H9 (cell line): ENCODE measurements at regions not wholly inside any gene's neighbourhood (a gene's known extent, or its start where the extent isn't known, plus 50 kb on each side); places are given as distances from the start of the nearest gene placed in this dataset.

Source experiments
- DNase-seq: peaks from one replicate; pipeline ENCODE4 v3.0.0-alpha.2; 2017
- H2AFZ ChIP-seq: one replicate; pipeline ENCODE4 v1.6.1; 2013; ENCODE audit warnings: mild to moderate bottlenecking, low read length, control low read depth, moderate library complexity
- H2AK5ac ChIP-seq: 2 replicates; pipeline ENCODE4 v1.6.1; 2013; ENCODE audit warnings: low read length, control low read depth, mixed read lengths; ENCODE audit not compliant: insufficient read length
- H2BK120ac ChIP-seq: one replicate; pipeline ENCODE4 v1.6.1; 2013; ENCODE audit warnings: low read depth, mild to moderate bottlenecking, low read length, control low read depth, inconsistent platforms; ENCODE audit not compliant: poor library complexity, severe bottlenecking
- H2BK12ac ChIP-seq: 2 replicates; pipeline ENCODE4 v1.6.1; 2013; ENCODE audit warnings: low read length, control low read depth, mixed read lengths, low read depth; ENCODE audit not compliant: insufficient read length
- H2BK15ac ChIP-seq: 2 replicates; pipeline ENCODE4 v1.6.1; 2013; ENCODE audit warnings: low read depth, low read length, control low read depth
- H2BK20ac ChIP-seq: one replicate; pipeline ENCODE4 v1.6.1; 2013; ENCODE audit warnings: low read depth, mild to moderate bottlenecking, low read length, control low read depth, inconsistent platforms; ENCODE audit not compliant: poor library complexity, severe bottlenecking
- H2BK5ac ChIP-seq: 2 replicates; pipeline ENCODE4 v1.6.1; 2013; ENCODE audit warnings: low read length, control low read depth, mixed read lengths; ENCODE audit not compliant: insufficient read length
- H3K14ac ChIP-seq: 2 replicates; pipeline ENCODE4 v1.6.1; 2013; ENCODE audit warnings: low read length, control low read depth; ENCODE audit not compliant: insufficient read depth
- H3K18ac ChIP-seq: 2 replicates; pipeline ENCODE4 v1.6.1; 2013; ENCODE audit warnings: low read depth, mild to moderate bottlenecking, mixed read lengths, low read length, control low read depth; ENCODE audit not compliant: insufficient read length
- H3K23ac ChIP-seq: 2 replicates; pipeline ENCODE4 v1.6.1; 2013; ENCODE audit warnings: low read length, control low read depth, mixed read lengths, low read depth; ENCODE audit not compliant: insufficient read length
- H3K23me2 ChIP-seq: 2 replicates; pipeline ENCODE4 v1.6.1; 2013; ENCODE audit warnings: low read depth, mild to moderate bottlenecking, mixed read lengths, low read length, control low read depth; ENCODE audit not compliant: insufficient read length, poor library complexity, severe bottlenecking
- H3K27ac ChIP-seq: 2 replicates; pipeline ENCODE4 v1.5.1; 2013; ENCODE audit warnings: low read length, control low read depth, mixed read lengths, low read depth; ENCODE audit not compliant: insufficient read length
- H3K27me3 ChIP-seq: 2 replicates; pipeline ENCODE4 v1.6.1; 2013; ENCODE audit warnings: low read length, control low read depth, inconsistent platforms; ENCODE audit not compliant: insufficient read depth
- H3K4ac ChIP-seq: 2 replicates; pipeline ENCODE4 v1.6.1; 2013; ENCODE audit warnings: low read depth, mild to moderate bottlenecking, control low read depth, inconsistent platforms, low read length, moderate library complexity
- H3K4me1 ChIP-seq: 2 replicates; pipeline ENCODE4 v1.6.1; 2013; ENCODE audit warnings: low read length, control low read depth, inconsistent platforms; ENCODE audit not compliant: insufficient read depth
- H3K4me2 ChIP-seq: 2 replicates; pipeline ENCODE4 v1.6.1; 2013; ENCODE audit warnings: low read length, control low read depth, mixed read lengths; ENCODE audit not compliant: insufficient read length, insufficient read depth
- H3K56ac ChIP-seq: 2 replicates; pipeline ENCODE4 v1.6.1; 2013; ENCODE audit warnings: low read depth, mild to moderate bottlenecking, mixed read lengths, low read length, control low read depth; ENCODE audit not compliant: insufficient read length
- H3K79me1 ChIP-seq: 2 replicates; pipeline ENCODE4 v1.6.1; 2013; ENCODE audit warnings: low read depth, mild to moderate bottlenecking, moderate library complexity, low read length, control low read depth, inconsistent platforms; ENCODE audit not compliant: insufficient read depth, poor library complexity, severe bottlenecking
- H3K79me2 ChIP-seq: 2 replicates; pipeline ENCODE4 v1.6.1; 2013; ENCODE audit warnings: low read length, control low read depth, inconsistent platforms; ENCODE audit not compliant: insufficient read depth
- H3K9ac ChIP-seq: 2 replicates; pipeline ENCODE4 v1.6.1; 2013; ENCODE audit warnings: low read length, control low read depth, mixed read lengths; ENCODE audit not compliant: insufficient read length; ENCODE audit errors: extremely low read depth
- H3K9me3 ChIP-seq: one replicate; pipeline ENCODE4 v1.6.1; 2013; ENCODE audit warnings: low read depth, low read length, inconsistent platforms; ENCODE audit not compliant: control insufficient read depth
- H3T11ph ChIP-seq: one replicate; pipeline ENCODE4 v1.6.1; 2013; ENCODE audit warnings: mild to moderate bottlenecking, low read length, control low read depth, inconsistent platforms
- H4K20me1 ChIP-seq: one replicate; pipeline ENCODE4 v1.6.1; 2013; ENCODE audit not compliant: control insufficient read depth, insufficient read length, insufficient read depth
- H4K5ac ChIP-seq: 2 replicates; pipeline ENCODE4 v1.6.1; 2013; ENCODE audit warnings: low read depth, mild to moderate bottlenecking, mixed read lengths, low read length, control low read depth; ENCODE audit not compliant: insufficient read length
- H4K8ac ChIP-seq: replicated peaks from 2 replicates; pipeline ENCODE4 v1.6.1; 2013; ENCODE audit warnings: low read length, control low read depth, mixed read lengths, low read depth; ENCODE audit not compliant: insufficient read length
- H4K91ac ChIP-seq: 2 replicates; pipeline ENCODE4 v1.6.1; 2013; ENCODE audit warnings: low read depth, mild to moderate bottlenecking, moderate library complexity, mixed read lengths, low read length, control low read depth; ENCODE audit not compliant: insufficient read length
- H3K27ac Mint-ChIP-seq, 3 experiments: 2 replicates in 2 of 3; 3 replicates in 1 of 3; pipeline ENCODE4 v1.8.0; 2020 to 2021; ENCODE audit warnings: mixed read lengths in 3 of 3, mild to moderate bottlenecking in 1 of 3, moderate library complexity in 1 of 3
- H3K27me3 Mint-ChIP-seq: 2 replicates; pipeline ENCODE4 v1.8.0; 2021; ENCODE audit warnings: low read depth, mild to moderate bottlenecking, moderate library complexity, mixed read lengths
- H3K36me3 Mint-ChIP-seq, 3 experiments: 2 replicates in 2 of 3; 3 replicates in 1 of 3; pipeline ENCODE4 v1.8.0; 2020 to 2021; ENCODE audit warnings: low read depth in 3 of 3, mixed read lengths in 3 of 3; ENCODE audit not compliant: insufficient read depth in 1 of 3
- H3K4me1 Mint-ChIP-seq, 2 experiments: 2 replicates each; pipeline ENCODE4 v1.8.0; 2020; ENCODE audit warnings: mixed read lengths in 2 of 2
- H3K4me3 Mint-ChIP-seq, 2 experiments: 2 replicates in 1 of 2; 3 replicates in 1 of 2; pipeline ENCODE4 v1.8.0; 2020 to 2021; ENCODE audit warnings: mild to moderate bottlenecking in 2 of 2, mixed read lengths in 2 of 2, moderate library complexity in 1 of 2
- H3K9me3 Mint-ChIP-seq, 2 experiments: 2 replicates in 1 of 2; 3 replicates in 1 of 2; pipeline ENCODE4 v1.8.0; 2020; ENCODE audit warnings: mild to moderate bottlenecking in 2 of 2, mixed read lengths in 2 of 2, moderate library complexity in 1 of 2
- WGBS: extraction: QIAGEN DNeasy Blood & Tissue Kit; methylation state at CpG from one replicate; pipeline ENCODE4 v1.1.7; 2013; ENCODE audit warnings: missing lambda C conversion rate, low lambda C conversion rate, mixed read lengths; ENCODE audit not compliant: insufficient read length; ENCODE audit errors: extremely low coverage; 5-methylcytosine and 5-hydroxymethylcytosine counted together
- TF ChIP-seq, protein P1 (sequence below): fragments of 200-600 bp; sonication (generic); conservative IDR thresholded peaks from 3 replicates; pipeline ENCODE4 v1.8.0; 2021; ENCODE audit warnings: antibody characterized with exemption, mild to moderate bottlenecking

DNA sequence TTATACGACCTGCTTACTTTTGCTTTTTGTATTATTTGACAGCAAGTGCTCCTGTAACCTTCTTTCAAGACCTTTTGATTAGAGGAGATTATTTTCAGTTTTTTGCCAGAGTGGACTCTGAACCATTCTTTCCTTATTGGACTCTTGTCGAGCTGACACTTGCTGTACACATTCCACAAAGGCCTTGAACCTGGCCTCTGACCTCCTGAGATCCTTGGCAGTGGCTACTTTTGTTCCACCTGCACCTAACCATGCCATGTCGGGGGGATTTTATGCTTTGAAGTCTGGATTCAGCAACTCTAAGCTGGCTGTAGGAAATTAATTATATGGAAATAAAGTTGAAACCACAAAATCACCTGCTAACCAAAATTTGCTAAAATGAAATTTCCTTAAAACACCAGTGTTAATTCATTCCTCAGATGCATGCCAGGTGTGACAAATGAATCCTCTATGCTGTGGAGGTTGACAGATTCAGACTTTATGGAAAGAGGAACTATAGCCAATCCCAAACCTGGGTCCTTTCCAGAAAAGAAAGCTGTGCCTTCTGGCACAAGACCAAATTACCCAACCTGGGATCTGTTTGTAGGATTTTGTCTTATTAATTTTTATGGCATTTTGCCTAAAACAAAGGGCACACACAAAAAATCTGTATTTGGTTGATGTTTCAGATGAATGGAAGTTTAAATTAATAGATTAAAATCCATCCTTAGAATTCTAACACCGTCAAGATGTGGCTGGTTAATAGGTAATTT is 110.4 kb downstream of the CDC42EP3 start:
- H3K27me3 Mint-ChIP-seq: no peaks in the 10 kb centered on the region
- H3K27ac ChIP-seq: no peak overlapping the region

More for the DNA sequence above, 110.4 kb downstream of the CDC42EP3 start:
- Histone ChIP-seq H3K23me2 (no peaks in the 10 kb centered on the region), H3K27me3 (no peaks in the 10 kb centered on the region), H2BK5ac (no peak overlapping the region), H3K9ac (no peak overlapping the region), H2AFZ (no peak overlapping the region), H3K23ac (no peak overlapping the region), H3K79me1 (no peaks in the 10 kb centered on the region), H2BK120ac (no peak overlapping the region), H3K79me2 (no peaks in the 10 kb centered on the region), H3K4ac (no peak overlapping the region), H2BK20ac (no peak overlapping the region), H4K91ac (no peak overlapping the region), H3K56ac (no peak overlapping the region), H4K20me1 (no peaks in the 10 kb centered on the region), H3K14ac (no peak overlapping the region), H4K5ac (no peak overlapping the region), H3K9me3 (no peaks in the 10 kb centered on the region), H3K18ac (no peak overlapping the region), H3K4me2 (no peak overlapping the region), H4K8ac (no peak overlapping the region), H2BK15ac (no peak overlapping the region), H3K4me1 (peaks cover 4% of the 10 kb centered on the region; the same call in 1 of the 2 replicates), H2AK5ac (no peak overlapping the region), H2BK12ac (no peak overlapping the region), H3T11ph (no peak overlapping the region)
- no peak overlapping the region for H3K27ac Mint-ChIP-seq
- H3K4me3 Mint-ChIP-seq: no peak overlapping the region
- WGBS: no CpG with 5 or more reads among the region's 4 CpGs
- no peak for DNase-seq
- no peaks in the 10 kb centered on the region for H3K36me3 Mint-ChIP-seq
- H3K4me1 Mint-ChIP-seq: peaks cover 0 to 5% of the 10 kb centered on the region in 2 experiments; a peak in 2 of 4 replicates
- TF ChIP-seq, protein P1, sequence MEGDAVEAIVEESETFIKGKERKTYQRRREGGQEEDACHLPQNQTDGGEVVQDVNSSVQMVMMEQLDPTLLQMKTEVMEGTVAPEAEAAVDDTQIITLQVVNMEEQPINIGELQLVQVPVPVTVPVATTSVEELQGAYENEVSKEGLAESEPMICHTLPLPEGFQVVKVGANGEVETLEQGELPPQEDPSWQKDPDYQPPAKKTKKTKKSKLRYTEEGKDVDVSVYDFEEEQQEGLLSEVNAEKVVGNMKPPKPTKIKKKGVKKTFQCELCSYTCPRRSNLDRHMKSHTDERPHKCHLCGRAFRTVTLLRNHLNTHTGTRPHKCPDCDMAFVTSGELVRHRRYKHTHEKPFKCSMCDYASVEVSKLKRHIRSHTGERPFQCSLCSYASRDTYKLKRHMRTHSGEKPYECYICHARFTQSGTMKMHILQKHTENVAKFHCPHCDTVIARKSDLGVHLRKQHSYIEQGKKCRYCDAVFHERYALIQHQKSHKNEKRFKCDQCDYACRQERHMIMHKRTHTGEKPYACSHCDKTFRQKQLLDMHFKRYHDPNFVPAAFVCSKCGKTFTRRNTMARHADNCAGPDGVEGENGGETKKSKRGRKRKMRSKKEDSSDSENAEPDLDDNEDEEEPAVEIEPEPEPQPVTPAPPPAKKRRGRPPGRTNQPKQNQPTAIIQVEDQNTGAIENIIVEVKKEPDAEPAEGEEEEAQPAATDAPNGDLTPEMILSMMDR: no peak
- H3K9me3 Mint-ChIP-seq: no peaks in the 10 kb centered on the region
